RPMI7951 (cell line): ENCODE measurements at regions not wholly inside any gene's neighbourhood (a gene's known extent, or its start where the extent isn't known, plus 50 kb on each side); places are given as distances from the start of the nearest gene placed in this dataset.

Experiments used
- DNase-seq: peaks from one replicate; pipeline ENCODE4 v3.0.0-alpha.2; 2012; ENCODE audit warnings: low read depth

DNA sequence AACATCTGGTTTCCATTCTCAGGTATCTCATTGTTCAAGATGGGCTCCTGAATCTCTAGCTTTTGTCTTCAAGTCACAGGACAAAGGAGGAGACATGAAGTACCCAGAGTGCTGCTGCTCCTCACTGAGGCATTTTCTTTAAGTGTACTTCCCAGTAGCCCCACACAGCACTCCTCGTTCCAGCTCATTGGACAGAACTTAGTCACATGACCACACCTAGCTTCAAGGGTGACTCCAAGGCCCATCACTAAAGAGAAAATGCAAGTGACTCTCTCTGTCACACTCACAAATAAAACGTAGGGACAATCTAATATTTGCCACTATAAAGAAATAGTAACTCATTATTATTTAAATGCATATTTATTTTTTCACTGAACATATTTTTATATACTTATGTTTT, 58.3 kb upstream of the NEUROD6 start:
- no peak for DNase-seq

DNA sequence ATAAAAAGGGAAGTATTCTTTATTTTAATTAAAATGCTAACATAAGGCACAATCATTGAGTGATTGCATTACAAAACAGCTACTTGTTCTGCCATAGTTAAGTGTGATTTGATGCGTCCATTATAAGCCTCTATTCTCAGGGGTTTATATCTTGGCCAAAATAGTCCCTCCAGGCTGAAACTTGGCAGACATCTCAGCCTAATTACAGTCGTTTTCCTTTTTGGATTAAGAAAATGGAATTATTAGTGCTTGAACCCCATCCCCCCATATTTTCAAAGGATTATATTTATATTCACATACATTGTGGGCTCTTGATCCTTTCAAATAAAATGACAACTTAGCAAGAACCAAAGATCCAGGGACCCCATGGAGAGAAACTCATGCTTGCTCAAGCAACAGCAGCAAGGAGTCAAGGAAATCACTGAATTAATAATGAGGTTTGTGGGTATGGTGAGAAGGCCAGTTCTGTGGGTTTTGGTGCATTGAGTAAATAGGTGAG, 66.7 kb upstream of the NEUROD6 start:
- no peak for DNase-seq

DNA sequence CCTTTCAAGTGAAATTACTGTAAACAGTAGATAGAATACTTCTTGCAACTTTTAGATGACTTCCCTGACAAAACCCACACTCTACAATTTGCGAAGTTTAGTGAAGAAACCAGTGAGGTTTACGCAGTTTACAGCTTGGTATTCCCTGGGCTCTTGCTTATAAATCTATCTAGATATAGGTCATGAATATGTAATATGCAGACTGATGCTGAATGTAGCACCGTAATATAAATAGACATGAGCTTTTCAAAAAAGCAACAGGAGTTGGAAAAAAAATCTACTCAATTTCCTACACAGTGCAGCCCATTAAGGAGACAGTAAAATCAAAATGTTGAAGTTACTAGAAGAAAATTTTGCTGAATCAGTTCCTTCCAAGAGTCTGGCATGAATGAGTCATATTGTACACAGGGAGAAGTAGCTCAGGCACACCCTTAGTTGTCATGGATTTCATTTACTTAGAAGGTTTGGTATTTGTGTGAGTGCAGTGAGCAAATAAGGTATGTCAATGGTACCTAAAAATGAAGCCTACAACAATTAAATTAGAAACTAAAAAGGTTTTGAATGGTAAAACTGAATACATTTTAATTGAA, 67.7 kb upstream of the NEUROD6 start:
- DNase-seq, result peak; percentile 48

DNA sequence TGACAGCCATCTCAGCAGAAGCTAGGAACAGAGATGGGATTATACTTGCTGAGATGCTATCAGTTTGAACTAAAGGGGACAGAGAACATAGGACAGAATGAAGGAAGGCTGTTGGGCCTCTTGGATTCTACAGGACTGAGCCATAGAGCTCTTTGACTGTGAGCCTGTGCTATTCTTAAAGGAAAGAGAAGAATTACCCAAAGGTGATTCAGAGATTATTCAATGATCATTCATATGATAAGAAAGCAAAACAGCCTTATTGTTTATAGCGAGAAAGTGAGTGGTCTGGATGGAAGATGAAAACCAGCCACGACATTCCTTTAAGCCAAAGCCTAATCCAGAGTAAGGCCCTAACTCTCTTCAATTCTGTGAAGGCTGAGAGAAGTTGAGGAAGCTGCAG, 69.7 kb upstream of the NEUROD6 start:
- DNase-seq, result no peak

DNA sequence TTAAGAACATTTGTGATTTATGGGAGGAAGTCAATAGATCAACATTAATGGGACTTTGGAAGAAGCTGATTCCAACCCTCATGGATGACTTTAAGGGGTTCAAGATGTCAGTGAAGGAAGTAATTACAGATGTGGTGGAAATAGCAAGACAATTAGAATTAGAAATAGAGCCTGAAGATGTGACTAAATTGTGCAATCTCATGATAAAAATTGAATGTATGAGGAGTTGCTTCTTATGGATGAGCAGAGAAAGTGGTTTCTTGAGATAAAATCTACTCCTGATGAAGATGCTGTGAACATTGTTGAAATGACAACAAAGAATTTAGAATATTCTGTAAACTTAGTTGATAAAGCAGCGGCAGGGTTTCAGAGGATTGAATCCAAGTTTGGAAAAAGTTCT, 70.9 kb upstream of the NEUROD6 start:
- DNase-seq, result no peak

DNA sequence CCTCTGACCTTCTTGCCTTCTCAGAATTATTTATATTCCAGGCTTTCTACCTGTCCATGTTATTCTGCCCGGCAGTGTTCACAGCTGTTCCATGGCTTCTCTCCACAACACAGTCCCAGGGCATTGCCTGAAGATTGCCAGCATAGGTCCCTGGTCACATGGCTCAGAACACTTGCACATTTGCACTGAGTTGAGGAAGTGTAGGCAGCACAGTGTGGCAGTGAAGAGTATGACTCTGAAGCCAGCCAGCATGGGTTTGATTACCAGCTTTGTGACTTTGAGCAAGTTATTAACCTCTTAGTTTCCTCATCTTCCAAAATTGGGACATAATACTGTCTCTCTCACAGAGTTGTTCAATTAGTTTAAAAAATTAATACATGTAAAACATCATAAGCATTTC, 73.2 kb upstream of the NEUROD6 start:
- DNase-seq, result no peak

DNA sequence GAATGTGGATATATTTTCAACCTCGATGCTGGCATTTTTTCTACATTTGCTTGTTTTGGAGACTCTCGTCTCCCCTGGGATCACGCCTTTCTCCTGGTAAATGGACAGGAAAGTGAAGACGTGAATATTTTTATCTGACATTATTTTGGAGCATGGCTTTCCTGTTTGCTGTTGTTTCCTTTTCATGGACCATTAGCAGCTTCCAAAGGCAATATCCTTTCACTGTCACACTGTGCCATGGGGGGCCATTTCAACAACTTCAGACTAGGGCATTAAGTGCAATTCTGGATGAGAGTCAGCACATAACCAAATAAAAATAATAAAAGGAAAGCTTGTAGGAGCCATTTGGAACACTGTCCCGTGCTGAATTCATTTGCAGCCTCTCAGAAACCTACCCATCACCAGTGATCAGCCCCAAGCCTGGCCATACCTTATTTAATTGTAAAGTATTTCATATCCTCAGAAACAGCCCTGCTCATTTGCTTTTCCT, 75.9 kb upstream of the NEUROD6 start:
- DNase-seq, result no peak

DNA sequence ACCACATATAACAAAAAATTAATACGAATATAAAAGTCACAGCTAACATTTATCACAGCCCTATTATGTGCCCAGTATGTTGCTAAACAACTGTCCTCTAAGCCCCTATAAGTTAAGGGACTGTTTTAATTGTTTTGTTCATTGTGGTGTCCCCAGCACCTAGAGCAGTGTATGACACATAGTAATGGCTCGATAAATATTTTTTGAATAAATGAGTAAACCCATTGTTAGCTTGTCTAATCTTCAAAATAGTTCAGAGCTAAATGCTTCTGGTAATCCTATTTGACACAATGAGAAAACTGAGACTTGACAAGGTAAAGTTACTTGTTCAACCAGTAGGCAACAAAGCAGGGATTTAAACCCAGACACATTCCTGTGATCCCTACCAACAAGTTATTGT, 78.4 kb upstream of the NEUROD6 start:
- DNase-seq, result no peak

DNA sequence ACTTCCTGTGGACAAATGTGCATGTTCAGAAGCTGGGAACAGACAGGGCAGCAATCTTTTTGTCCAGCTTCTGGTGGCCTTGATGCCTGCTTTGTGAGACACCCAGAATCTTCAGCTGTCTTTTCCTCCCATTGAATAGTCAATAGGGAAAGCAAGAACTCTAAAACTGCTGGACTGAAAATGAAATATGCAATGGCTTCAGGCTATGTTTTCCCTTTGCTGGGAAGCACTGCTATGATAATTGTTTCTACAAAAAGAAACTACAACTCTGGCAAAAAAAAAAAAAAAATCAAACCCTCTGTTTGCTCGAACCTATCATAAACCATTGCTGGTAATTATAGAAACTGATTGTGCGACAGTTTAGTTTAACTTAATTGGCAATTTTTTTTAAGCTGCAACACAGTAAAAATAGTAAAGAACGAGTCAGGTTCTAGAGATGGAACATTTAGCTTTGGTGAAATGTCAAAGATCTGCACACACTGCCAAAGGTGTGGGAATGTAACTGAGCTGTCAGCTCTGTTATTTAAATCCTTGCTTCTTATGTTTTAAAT, 79.1 kb upstream of the NEUROD6 start:
- DNase-seq, result no peak

DNA sequence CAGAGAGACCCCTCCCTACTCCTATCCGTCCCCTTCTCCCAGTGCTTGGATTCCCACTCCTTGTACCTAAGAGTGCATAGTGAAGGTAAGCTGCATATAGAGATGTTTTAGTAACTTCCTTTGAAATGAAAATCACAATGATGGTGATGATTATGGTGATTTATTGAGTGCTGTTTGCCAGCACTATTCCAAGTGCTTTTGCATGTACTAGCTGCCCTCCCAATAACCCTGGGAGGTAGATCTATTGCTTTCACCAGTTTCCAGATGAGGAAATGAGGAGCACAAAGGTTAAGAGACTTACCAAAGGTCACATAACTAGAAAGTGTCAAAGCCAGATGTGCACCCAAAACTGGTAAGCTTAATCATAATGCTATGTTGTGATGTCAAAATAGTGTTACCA, 80.4 kb upstream of the NEUROD6 start:
- DNase-seq, result no peak

DNA sequence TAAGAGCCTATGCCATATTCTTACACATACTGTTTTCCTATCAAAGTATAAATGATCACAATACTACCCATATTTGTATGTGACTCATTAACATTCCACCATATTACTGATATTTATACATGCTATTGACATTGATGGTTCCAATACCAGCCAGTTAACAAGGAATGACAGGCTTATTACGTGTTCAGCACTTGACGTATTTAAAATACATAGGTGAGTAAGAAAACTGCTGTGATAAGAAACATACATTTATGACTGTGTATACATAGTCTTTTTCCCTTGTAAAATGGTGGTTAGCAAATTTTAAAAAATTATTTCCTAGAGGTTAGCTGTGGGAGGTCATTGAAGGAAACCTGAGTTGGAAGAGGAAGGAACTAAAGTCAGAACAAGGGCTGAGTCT, 81.1 kb upstream of the NEUROD6 start:
- no peak for DNase-seq

DNA sequence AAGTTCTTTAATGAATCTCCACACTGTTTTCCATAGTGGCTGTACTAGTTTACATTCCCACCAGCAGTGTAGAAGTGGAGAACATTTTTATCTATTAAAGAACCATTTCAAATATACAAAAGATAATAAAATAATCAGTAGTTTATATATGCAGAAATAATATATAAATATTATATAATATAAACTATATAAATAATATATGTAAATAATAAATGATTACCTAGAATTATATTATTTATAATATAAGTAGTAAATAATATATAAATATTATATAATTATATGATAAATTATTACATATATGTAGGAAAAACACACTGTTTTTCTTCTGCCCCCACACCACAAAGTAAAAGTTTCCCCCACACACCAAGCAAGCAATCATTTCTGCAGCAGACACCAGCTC, 83.5 kb upstream of the NEUROD6 start:
- DNase-seq, result no peak

DNA sequence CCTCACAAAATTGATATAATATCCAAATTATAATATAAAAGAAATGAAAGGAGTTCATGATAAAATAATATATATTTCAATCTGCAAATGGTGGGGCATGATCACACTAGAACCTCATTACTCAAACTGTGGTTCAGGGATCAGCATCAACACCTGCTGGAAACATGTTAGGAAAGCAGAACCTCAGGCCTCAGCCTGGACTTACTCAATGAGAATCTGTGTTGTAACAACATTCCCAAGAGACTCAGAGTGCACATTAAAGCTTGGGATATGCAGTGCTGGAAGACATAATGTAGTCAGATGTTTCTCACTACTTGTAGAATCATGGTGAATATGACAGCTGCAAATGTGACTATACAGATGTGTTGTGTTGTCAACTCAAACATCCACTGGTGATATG, 81.7 kb upstream of the ITPRID1 start:
- no peak for DNase-seq

DNA sequence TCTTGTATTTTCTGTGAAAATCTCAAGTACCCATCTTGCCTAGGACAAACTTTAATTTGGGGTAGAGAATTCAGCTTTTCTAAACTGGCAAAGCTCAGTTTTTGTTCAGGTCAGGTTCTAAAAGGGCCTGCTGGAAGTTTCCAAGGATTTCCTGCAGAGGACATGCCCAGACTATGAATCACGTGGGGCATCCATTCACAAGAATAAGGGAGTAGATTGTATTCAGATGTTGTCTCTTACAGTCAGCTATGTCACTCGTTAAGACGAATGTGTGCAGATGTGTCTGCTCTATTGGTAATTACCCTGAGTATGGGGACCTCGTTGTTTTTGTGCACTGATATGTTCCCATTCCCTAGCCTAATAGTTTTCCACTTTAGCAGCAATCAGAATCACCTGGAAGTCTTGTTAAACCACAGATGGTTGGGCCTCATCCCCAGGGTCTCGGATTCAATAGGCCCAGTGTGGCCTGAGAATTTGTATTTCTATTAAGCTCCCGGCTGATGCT, 81.0 kb upstream of the ITPRID1 start:
- peak; percentile 43 for DNase-seq

DNA sequence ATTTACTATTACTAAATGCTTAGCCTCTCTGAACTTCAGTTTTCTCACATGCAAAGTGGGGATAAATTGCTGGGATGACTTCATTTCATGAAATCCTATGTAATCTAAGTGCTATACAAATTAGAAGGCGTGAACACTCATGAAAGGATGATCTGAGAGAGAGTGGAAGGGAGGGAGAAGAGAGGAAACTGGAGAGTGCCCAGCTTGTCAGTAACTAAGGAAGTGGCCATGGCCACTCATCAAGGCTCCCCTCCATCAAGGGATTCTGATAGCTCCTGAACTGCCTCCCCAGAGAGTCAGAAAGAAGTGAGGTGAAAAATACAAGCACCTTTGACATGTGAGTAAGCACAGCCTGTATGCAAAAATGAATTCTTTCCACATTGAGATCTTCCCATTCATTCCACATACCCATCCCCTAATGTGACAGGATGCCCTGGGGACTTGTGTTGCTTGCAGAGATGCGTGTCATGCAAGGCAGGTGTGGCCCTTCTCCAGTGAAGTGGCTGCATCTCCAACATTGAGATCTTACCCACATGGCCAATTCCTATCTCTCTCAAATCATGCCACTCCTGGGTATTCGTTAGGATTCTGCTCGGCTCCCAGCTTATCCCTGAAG, 76.5 kb upstream of the ITPRID1 start:
- no peak for DNase-seq

DNA sequence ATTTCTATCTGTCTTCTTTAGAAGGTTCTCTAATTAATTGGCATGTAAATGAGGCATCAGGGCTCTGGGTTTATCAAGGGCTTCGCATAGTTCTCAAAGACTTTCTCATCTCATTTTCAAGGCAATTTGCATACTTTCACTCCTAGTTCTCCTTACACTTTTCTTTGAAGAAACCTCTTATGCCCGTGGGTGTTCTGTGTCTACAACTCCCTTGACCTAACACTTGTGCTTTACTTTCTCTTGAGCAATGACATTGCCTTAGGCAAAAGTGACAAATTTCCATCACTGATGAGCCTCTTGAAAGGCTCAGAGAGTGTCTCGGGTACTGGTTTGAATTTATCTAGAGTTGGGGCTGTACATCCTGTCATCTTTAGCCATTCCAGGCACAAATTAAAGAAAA, 74.7 kb upstream of the ITPRID1 start:
- no peak for DNase-seq

DNA sequence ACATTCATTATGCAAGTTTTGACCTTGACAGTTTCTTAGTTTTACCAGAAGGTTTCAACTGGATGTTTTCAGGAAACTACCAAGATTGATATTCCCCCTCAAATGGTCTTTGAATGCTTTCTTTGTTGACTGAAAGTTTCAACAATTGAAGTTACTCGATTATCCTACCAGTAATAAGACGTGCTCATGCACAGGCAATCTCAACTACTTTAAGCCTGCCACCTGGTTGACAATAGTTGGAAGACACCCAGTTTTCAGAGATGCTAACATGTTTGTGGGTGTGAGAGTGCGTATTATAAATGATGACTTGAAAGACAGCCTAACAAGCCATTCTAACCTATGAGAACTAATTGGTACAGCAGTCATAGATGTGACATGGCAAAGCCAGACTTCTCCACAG, 73.4 kb upstream of the ITPRID1 start:
- DNase-seq, result no peak

DNA sequence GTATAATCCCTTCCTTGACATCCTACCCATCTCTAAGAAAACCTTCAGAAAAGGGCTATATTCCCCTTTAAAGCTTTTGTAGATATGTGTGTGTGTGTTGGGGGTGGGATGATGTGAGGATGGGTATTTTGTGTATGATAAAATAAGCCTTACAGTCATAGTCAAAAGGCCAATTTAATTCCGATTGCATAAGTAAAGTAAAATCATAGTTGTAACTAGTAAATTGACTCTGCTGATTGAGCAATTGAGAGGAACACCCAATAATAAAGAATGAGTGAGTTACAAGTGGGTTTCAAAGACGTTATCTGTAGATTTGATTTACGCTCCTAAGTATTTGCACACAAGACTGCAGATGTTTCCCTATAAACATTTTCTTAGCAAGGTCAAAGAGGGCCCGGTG, 71.3 kb upstream of the ITPRID1 start:
- no peak for DNase-seq

DNA sequence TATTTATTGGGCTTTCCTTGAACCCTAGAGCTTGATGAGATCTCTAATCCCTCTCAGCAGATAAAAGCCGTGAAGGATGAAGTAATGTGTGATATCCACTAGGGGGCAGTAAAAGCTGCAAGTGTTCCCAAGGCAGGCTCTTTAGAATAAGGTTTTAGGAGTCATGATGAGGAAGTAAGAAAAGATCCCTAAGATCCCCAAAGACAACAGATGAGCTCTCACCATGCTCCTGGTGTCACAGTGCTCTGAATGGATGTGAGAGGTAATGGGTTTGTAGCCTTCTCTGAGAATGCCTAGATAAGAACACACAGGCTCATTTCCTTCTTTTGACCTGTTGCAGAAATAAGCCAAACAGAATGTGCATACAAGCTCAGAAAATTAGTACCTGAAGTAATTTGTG, 70.4 kb upstream of the ITPRID1 start:
- peak; percentile 52 for DNase-seq

DNA sequence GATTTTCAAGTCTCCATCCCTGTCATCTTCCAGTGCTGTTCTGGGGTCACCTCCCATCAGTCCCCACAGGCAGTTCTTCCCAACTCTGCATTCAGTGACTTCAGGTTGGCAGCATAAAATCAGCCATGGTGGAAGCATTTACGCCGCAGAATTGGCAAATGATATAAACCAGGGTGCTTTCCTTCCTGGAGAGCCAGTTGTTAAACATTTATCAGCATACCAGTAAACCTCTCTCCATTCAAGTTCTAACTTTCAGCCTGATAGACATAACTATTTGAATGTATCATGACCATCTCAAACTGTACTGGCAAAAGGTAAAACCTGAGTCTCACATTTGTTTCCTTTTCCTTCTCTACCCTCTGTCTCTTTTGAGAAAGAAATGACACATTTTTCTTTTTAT, 69.7 kb upstream of the ITPRID1 start:
- DNase-seq, result no peak

DNA sequence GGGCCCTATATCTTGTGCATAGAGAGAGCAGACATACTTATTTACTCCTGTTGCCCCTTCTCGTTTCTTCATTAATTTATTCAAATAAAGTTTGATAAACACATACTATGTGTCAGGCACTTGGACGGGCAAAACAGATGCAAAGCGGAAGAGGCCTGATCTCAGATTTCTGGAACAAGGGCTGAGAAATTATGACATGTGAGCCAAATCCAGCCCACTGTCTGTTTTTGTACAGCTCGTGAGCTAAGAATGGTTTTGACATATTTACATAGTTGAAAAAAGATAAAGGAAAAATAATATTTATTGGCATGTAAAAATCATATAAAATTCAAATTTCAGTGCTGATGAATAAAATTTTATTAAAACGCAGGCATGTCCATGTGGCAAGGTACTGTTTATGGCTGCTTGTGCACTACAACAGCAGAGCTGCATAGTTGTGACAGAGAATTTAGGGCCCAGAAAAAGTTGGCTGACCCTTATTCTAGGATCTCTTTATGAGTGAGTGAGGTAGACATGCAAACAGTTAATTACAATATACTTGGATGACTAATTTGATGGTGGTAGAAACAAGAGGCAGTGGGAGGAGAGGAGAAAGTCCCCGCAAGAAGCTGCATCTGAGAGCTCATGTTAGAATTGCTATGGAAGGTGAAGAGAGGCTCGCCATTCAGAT, 68.1 kb upstream of the ITPRID1 start:
- no peak for DNase-seq

DNA sequence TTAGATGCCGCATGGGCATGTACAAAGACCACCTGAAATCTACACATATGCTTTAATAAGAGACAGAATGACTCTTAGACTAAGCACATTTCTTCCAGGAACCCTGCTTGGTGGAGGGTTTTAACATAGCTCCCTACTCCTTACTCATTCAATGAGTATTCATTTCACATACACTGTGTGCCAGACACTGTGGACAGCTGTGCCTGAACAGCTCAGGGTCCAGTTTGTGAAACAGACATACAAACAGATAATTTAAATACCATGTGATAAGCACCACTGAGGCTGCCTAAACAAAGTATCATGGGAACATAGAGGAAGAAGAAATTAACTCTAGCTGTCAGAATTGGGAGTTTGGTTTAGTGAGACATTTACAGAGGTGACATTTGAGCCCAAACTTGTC, 65.2 kb upstream of the ITPRID1 start:
- DNase-seq, result no peak

DNA sequence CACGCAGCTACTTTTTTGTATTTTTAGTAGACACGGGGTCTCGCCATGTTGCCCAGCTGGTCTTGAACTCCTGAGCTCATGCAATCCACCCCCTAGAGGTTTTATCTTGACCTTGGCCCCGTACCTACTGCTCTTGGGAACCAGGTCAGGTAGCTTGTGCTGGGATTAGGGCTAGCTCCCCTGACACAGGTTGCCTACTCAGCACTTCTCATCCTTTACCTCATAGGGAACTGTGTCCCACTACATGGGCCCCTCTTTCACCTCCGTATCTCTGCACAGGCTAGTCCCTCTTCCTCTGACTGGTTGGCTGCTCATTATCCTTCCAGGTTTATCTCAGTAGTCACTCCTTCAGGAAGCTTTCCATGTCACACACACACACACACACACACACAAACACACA, 58.0 kb upstream of the ITPRID1 start:
- DNase-seq, result no peak
